Naive thymus-derived CD4-positive, alpha-beta T cell (primary cell): ENCODE measurements at regions not wholly inside any gene's neighbourhood (a gene's known extent, or its start where the extent isn't known, plus 50 kb on each side); places are given as distances from the start of the nearest gene placed in this dataset.
A peak's percentile ranks its signal among the peaks of the same experiment; 100 is the strongest.

ENCODE experiments used
- ATAC-seq: fragments of 150-1000 bp; cut with Tn5 transposase; 2 replicates; pipeline ENCODE4 v1.10.0; 2021; ENCODE audit warnings: mild to moderate bottlenecking, moderate library complexity
- CTCF ChIA-PET: fragments of 350-600 bp; sonication (Branson Sonifier 250); formaldehyde crosslinking; loops from one replicate; lab custom pipeline; 2021; ENCODE audit warnings: antibody characterized with exemption; lab: Charles Lee
- POLR2A ChIA-PET: fragments of 350-600 bp; sonication (Branson Sonifier 250); formaldehyde crosslinking; loops from one replicate; lab custom pipeline; 2021; ENCODE audit warnings: antibody characterized with exemption, inconsistent platforms; lab: Charles Lee
- DNase-seq, 9 donors: peaks; one replicate each; pipeline versions ENCODE4 v3.0.0 to v3.0.0-alpha.2; 2020 to 2022; ENCODE audit warnings: mixed read lengths in 1 of 9
- H3K27ac ChIP-seq: one replicate; pipeline ENCODE4 v1.7.0; 2013; ENCODE audit warnings: mild to moderate bottlenecking, low read depth, low read length, moderate library complexity
- H3K27me3 ChIP-seq, 2 donors: one replicate each; pipeline ENCODE4 v1.7.0; 2013; ENCODE audit warnings: low read length in 2 of 2, mild to moderate bottlenecking in 2 of 2, moderate library complexity in 2 of 2; ENCODE audit not compliant: control insufficient read depth in 2 of 2, insufficient read depth in 2 of 2
- H3K36me3 ChIP-seq, 3 experiments: 1 replicate in 2 of 3; 2 replicates in 1 of 3; pipeline ENCODE4 v1.7.0; 2013; ENCODE audit warnings: low read length in 3 of 3, mild to moderate bottlenecking in 3 of 3, moderate library complexity in 1 of 3; ENCODE audit not compliant: insufficient read depth in 3 of 3, control insufficient read depth in 2 of 3
- H3K4me1 ChIP-seq, 2 donors: one replicate each; pipeline ENCODE4 v1.7.0; 2013; ENCODE audit warnings: low read length in 2 of 2, mild to moderate bottlenecking in 2 of 2, moderate library complexity in 1 of 2; ENCODE audit not compliant: control insufficient read depth in 2 of 2, insufficient read depth in 2 of 2
- H3K4me3 ChIP-seq: 2 replicates; pipeline ENCODE4 v1.7.0; 2013; ENCODE audit warnings: mild to moderate bottlenecking, low read length
- H3K9me3 ChIP-seq, 3 experiments: 1 replicate in 2 of 3; 2 replicates in 1 of 3; pipeline ENCODE4 v1.7.0; 2013; ENCODE audit warnings: low read length in 3 of 3; ENCODE audit not compliant: control insufficient read depth in 2 of 3
- H3K27ac Mint-ChIP-seq, 9 donors: one replicate each; pipeline ENCODE4 v1.8.0; 2020 to 2022; ENCODE audit warnings: mixed read lengths in 9 of 9, mild to moderate bottlenecking in 8 of 9, moderate library complexity in 5 of 9, inconsistent platforms in 2 of 9
- H3K27me3 Mint-ChIP-seq, 5 donors: one replicate each; pipeline ENCODE4 v1.8.0; 2021 to 2022; ENCODE audit warnings: mixed read lengths in 5 of 5, mild to moderate bottlenecking in 1 of 5
- H3K36me3 Mint-ChIP-seq, 5 donors: one replicate each; pipeline ENCODE4 v1.8.0; 2020 to 2022; ENCODE audit warnings: mixed read lengths in 5 of 5, mild to moderate bottlenecking in 3 of 5, inconsistent platforms in 1 of 5
- H3K4me1 Mint-ChIP-seq, 7 donors: one replicate each; pipeline ENCODE4 v1.8.0; 2020 to 2022; ENCODE audit warnings: mixed read lengths in 7 of 7, mild to moderate bottlenecking in 3 of 7, inconsistent platforms in 1 of 7
- H3K4me3 Mint-ChIP-seq, 10 donors: one replicate each; pipeline ENCODE4 v1.8.0; 2020 to 2022; ENCODE audit warnings: mild to moderate bottlenecking in 10 of 10, mixed read lengths in 10 of 10, moderate library complexity in 6 of 10, inconsistent platforms in 2 of 10
- H3K9me3 Mint-ChIP-seq, 11 donors: one replicate each; pipeline ENCODE4 v1.8.0; 2020 to 2022; ENCODE audit warnings: mixed read lengths in 11 of 11, mild to moderate bottlenecking in 4 of 11, inconsistent platforms in 1 of 11, moderate library complexity in 1 of 11
- intact Hi-C, 2 donors: fragments of 100-400 bp; cut with micrococcal nuclease; formaldehyde crosslinking; loops; one replicate each; pipeline ENCODE4 v1.15.1; 2023

- Mint-ChIP-seq H3K9me3 (peaks cover 0 to 20% (median 6%) of the 10 kb centered on the region in 11 donors), H3K27me3 (peaks cover 0 to 11% (median 4%) of the 10 kb centered on the region in 5 donors), H3K36me3 (peaks cover 0 to 6% (median 0%) of the 10 kb centered on the region in 5 donors), H3K27ac (no peak overlapping the region), H3K4me1 (no peaks in the 10 kb centered on the region), H3K4me3 (no peak overlapping the region)
- ChIA-PET CTCF (no interaction called here), POLR2A (no interaction called here)
- Histone ChIP-seq H3K4me3 (no peak overlapping the region), H3K36me3 (no peaks in the 10 kb centered on the region), H3K9me3 (no peaks in the 10 kb centered on the region), H3K4me1 (no peaks in the 10 kb centered on the region), H3K27ac (no peak overlapping the region), H3K27me3 (no peaks in the 10 kb centered on the region)
- intact Hi-C loops: no loop called here
- DNase-seq (no peak), ATAC-seq (no peak)
Measured at GRCh38 chr20:21809961-21810523, 104.6 kb downstream of the PAX1 start.

DNA sequence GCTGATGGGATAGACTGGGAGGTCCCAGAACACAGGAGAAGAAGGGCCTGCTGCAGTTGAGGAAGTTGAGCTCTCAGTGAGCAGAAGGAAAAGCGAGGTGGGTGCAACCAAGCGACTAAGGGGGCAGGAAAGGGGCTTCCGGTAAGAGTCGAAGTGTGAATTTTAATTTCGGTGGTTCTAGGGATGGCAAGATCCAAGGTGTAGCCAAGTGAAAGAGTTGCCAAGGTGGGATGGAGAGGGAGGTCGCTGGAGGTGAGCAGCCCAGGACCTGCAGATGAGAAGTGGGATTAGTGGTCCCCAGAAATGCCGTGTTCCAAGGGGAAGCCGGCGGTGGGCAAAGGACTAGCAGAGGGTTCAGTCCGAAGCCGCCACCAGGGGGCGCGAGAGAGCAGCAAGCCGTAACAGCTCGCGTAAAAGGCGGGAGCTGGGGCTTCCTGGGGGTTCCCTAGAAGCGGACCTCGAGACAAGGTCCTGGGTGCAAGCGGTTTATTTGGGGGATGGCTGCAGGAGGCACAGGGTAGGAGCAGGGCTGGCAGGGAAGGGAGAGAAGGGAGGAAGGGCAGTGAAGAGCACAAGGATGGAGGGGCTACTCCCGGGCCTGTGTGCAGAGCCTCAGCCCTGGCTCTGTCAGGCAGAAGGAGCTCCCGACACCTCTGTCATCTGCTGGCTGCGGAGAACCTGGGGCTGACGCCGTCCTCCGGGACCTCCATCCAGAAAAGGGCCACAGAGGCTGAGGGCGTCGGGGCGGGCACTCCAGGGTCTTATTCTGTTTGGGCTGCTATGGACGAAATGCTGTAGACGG lies 103.6 kb downstream of the PAX1 start:
- no peak overlapping the region for H3K4me3 ChIP-seq
- no peaks in the 10 kb centered on the region for H3K36me3 ChIP-seq
- no peak overlapping the region for H3K27ac ChIP-seq
- ChIA-PET POLR2A (no interaction called here), CTCF (interaction anchor here (0.7 kb wide), 1 partner anchor 13 kb away, joined by 4 read pairs; no protein-coding TSS in a partner anchor)
- no peaks in the 10 kb centered on the region for H3K27me3 ChIP-seq
- DNase-seq (peak in 1 of 9 donors; percentile 46), ATAC-seq (no peak)
- H3K9me3 Mint-ChIP-seq: peaks cover 0 to 18% (median 6%) of the 10 kb centered on the region in 11 donors
- no peaks in the 10 kb centered on the region for H3K4me1 Mint-ChIP-seq
- no peak overlapping the region for H3K4me3 Mint-ChIP-seq
- H3K27ac Mint-ChIP-seq: no peak overlapping the region
- H3K9me3 ChIP-seq: no peaks in the 10 kb centered on the region
- peaks cover 0 to 6% (median 0%) of the 10 kb centered on the region in 5 donors for H3K36me3 Mint-ChIP-seq
- H3K27me3 Mint-ChIP-seq: peaks cover 0 to 11% (median 4%) of the 10 kb centered on the region in 5 donors
- intact Hi-C loops: no loop called here
- no peaks in the 10 kb centered on the region for H3K4me1 ChIP-seq

DNA sequence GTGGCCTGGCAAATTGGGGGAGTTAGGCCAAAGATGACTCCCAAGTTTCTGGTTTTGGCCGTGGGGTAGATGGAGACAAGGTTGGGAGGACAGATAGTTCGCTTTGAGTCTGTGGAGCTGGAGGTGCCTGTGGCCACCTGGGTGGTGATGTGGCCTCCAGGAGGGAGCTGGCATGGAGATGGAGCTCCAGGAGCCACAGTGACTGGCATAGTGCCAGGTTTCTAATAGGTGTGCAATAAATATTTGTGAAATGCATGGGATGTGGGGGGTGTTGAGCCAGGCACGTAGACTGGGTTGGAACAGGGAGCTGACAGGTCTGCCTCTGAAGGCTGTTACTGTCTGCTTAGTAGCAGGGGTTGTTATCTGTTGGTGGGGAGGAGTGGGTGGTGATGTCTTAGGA lies 102.7 kb downstream of the PAX1 start:
- DNase-seq (no peak), ATAC-seq (no peak)
- Mint-ChIP-seq H3K27ac (no peak overlapping the region), H3K36me3 (peaks cover 0 to 6% (median 0%) of the 10 kb centered on the region in 5 donors), H3K4me3 (no peak overlapping the region), H3K4me1 (no peaks in the 10 kb centered on the region), H3K9me3 (peaks cover 0 to 11% (median 2%) of the 10 kb centered on the region in 11 donors), H3K27me3 (peaks cover 0 to 11% (median 4%) of the 10 kb centered on the region in 5 donors)
- CTCF ChIA-PET: interaction anchor here (0.5 kb wide), 1 partner anchor 23 kb away, joined by 3 read pairs; no protein-coding TSS in a partner anchor
- no peaks in the 10 kb centered on the region for H3K9me3 ChIP-seq
- POLR2A ChIA-PET: no interaction called here
- intact Hi-C loops: no loop called here
- no peak overlapping the region for H3K27ac ChIP-seq
- H3K27me3 ChIP-seq: no peaks in the 10 kb centered on the region
- no peaks in the 10 kb centered on the region for H3K4me1 ChIP-seq
- H3K4me3 ChIP-seq: no peak overlapping the region
- H3K36me3 ChIP-seq: no peaks in the 10 kb centered on the region

DNA sequence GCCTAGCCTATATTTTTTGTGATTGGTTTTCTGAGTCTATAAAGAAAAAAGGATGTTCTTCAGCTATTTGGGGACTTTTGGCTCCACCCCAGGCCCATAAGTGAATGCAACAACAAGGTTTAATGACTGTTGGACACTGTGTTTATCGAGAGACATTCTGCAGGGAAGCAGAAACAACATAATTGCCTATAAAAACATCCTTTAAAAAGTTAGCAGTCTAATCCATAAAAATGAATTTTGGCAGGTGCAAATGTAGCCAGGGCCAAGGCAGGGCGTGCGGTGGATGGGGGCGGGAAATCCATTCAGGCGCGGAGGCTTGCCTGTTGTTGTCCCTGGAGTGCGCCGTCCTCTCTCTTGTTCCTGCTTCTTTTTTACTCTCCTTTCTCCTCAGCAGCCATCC lies 99.3 kb downstream of the PAX1 start:
- intact Hi-C loops: no loop called here
- H3K27me3 Mint-ChIP-seq: peaks cover 0 to 11% (median 4%) of the 10 kb centered on the region in 5 donors
- H3K4me3 ChIP-seq: no peak overlapping the region
- no peak overlapping the region for H3K27ac ChIP-seq
- H3K9me3 ChIP-seq: no peaks in the 10 kb centered on the region
- peaks cover 0 to 6% (median 0%) of the 10 kb centered on the region in 5 donors for H3K36me3 Mint-ChIP-seq
- H3K4me3 Mint-ChIP-seq: no peak overlapping the region
- no peaks in the 10 kb centered on the region for H3K36me3 ChIP-seq
- ATAC-seq: no peak
- peaks cover 0 to 11% (median 2%) of the 10 kb centered on the region in 11 donors for H3K9me3 Mint-ChIP-seq
- ChIA-PET CTCF (no interaction called here), POLR2A (no interaction called here)
- no peaks in the 10 kb centered on the region for H3K4me1 Mint-ChIP-seq
- H3K27ac Mint-ChIP-seq: no peak overlapping the region
- no peaks in the 10 kb centered on the region for H3K27me3 ChIP-seq
- H3K4me1 ChIP-seq: no peaks in the 10 kb centered on the region
- DNase-seq: no peak

DNA sequence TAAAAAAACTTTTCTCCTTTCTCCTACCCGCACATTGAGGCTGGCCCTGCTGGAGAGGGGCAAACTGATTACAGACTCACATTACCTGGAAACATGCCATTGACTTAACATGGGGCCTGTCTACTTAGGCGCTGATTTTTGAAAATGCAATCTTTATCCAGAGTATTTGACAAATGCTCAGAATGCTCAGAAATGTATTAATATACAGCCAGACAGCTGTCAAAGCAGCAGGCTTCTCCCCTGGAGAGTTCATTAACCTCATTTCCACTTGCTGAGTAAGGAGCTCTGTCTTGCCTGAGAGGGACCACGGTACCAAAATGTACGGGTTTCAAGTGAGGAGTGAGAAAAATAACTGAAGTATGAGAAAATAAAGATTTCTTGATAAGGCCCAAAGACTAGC lies 95.7 kb downstream of the PAX1 start:
- Histone ChIP-seq H3K27ac (no peak overlapping the region), H3K36me3 (no peaks in the 10 kb centered on the region), H3K27me3 (no peaks in the 10 kb centered on the region), H3K4me1 (no peaks in the 10 kb centered on the region), H3K9me3 (no peaks in the 10 kb centered on the region), H3K4me3 (no peak overlapping the region)
- intact Hi-C loops: no loop called here
- DNase-seq: no peak
- ChIA-PET POLR2A (no interaction called here), CTCF (no interaction called here)
- Mint-ChIP-seq H3K4me1 (no peaks in the 10 kb centered on the region), H3K36me3 (peaks cover 0 to 6% (median 0%) of the 10 kb centered on the region in 5 donors), H3K4me3 (no peak overlapping the region), H3K9me3 (peaks cover 0 to 12% (median 5%) of the 10 kb centered on the region in 11 donors), H3K27me3 (peaks cover 0 to 18% (median 0%) of the 10 kb centered on the region in 5 donors), H3K27ac (no peak overlapping the region)
- no peak for ATAC-seq

DNA sequence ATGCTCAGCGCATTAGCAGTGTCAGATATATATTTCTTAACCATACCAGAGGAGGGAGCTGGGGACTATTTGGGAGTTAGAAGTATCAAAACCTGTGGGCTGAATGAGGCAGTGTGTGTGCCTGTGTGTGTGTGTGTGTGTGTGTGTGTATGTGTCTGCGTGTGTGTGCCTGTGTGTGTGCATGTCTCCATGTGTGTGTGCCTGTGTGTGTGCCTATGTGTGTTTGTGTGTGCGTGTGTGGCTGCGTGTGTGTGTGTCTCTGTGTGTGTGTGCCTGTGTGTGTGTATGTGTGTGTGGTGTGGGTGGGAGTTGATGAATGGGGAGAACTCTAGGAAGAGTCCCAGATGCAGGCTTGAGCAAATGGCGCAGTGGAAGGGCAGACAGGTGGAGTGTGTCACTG lies 92.9 kb downstream of the PAX1 start:
- Mint-ChIP-seq H3K4me1 (no peaks in the 10 kb centered on the region), H3K4me3 (no peak overlapping the region), H3K27me3 (peaks cover 0 to 11% (median 0%) of the 10 kb centered on the region in 5 donors), H3K27ac (no peak overlapping the region), H3K9me3 (peaks cover 0 to 9% (median 4%) of the 10 kb centered on the region in 11 donors), H3K36me3 (no peaks in the 10 kb centered on the region)
- Histone ChIP-seq H3K4me3 (no peak overlapping the region), H3K9me3 (no peaks in the 10 kb centered on the region), H3K4me1 (no peaks in the 10 kb centered on the region), H3K27ac (no peak overlapping the region), H3K36me3 (no peaks in the 10 kb centered on the region), H3K27me3 (no peaks in the 10 kb centered on the region)
- ChIA-PET CTCF (no interaction called here), POLR2A (no interaction called here)
- no peak for DNase-seq
- ATAC-seq: no peak
- intact Hi-C loops: no loop called here
